ENCODE measurements at regions not wholly inside any gene's neighbourhood (a gene's known extent, or its start where the extent isn't known, plus 50 kb on each side); places are given as distances from the start of the nearest gene placed in this dataset.

DNA sequence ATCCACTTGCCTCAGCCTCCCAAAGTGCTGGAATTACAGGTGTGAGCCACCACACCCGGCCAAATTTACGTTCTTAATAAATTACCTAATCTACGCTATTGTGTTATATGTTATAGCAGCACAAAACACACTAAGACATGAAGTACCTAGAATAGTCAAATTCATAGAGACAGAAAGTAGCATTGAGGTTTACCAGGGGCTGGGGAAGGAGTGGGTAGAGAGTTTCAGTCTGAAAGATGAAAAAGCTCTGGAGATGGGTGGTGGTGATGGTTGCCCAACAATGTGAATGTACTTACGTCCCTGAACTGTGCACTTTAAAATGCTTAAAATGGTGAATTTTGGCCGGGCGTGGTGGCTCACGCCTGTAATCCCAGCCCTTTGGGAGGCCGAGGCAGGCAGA is 65.7 kb upstream of the NUP50 start (continued):
- TF ChIP-seq, protein P1, sequence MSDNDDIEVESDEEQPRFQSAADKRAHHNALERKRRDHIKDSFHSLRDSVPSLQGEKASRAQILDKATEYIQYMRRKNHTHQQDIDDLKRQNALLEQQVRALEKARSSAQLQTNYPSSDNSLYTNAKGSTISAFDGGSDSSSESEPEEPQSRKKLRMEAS (IDR thresholded peaks at IDR 0.05), result no peak
- TF ChIP-seq JUND (IDR thresholded peaks at IDR 0.05) (no peak), CEBPB (IDR thresholded peaks at IDR 0.05; ENCODE audit: low read depth) (no peak)

GRCh38 chr22:45099961-45100360 is 63.8 kb upstream of the NUP50 start:
- Histone ChIP-seq H3K4me2 (ENCODE audit: low read length) (no peak overlapping the region), H3K36me3 (ENCODE audit: control insufficient read depth in 1 of 2, insufficient read depth in 2 of 2, low read length in 2 of 2) (no peaks in the 10 kb centered on the region), H3K4me1 (ENCODE audit: control insufficient read depth in 1 of 2, insufficient read depth in 2 of 2, low read length in 2 of 2) (peaks cover 0 to 3% of the 10 kb centered on the region in 2 experiments; a peak in 2 of 4 replicates), H3K9ac (ENCODE audit: low read length) (no peak overlapping the region), H3K79me2 (ENCODE audit: insufficient read depth, low read length) (no peaks in the 10 kb centered on the region), H3K4me3 (replicated peaks in 1 of 2; ENCODE audit: low read depth in 1 of 2, low read length in 2 of 2) (no peak overlapping the region), H2AFZ (ENCODE audit: low read depth, low read length, poor library complexity, severe bottlenecking) (no peak overlapping the region), H4K20me1 (ENCODE audit: insufficient read depth) (no peaks in the 10 kb centered on the region), H3K9me3 (ENCODE audit: control insufficient read depth in 1 of 2, insufficient read depth in 1 of 2, low read depth in 1 of 2, low read length in 2 of 2) (no peaks in the 10 kb centered on the region), H3K27me3 (ENCODE audit: insufficient read depth, low read length) (no peaks in the 10 kb centered on the region), H3K9me2 (ENCODE audit: insufficient read depth) (no peaks in the 10 kb centered on the region), H3K27ac (ENCODE audit: low read depth, low read length) (no peak overlapping the region)
- ChIA-PET CTCF (interaction anchor here (0.9 kb wide), 1 partner anchor 147 kb away, joined by 4 read pairs; no protein-coding TSS in a partner anchor), RAD21 (ENCODE audit: low non-redundant PET in 1 of 2, low total read pairs in 2 of 2, uncharacterized antibody in 2 of 2, unreplicated experiment in 2 of 2) (no interaction called here), POLR2A (no interaction called here)
- TF ChIP-seq ZFX (IDR thresholded peaks at IDR 0.05) (no peak), SP1 (IDR thresholded peaks at IDR 0.05; ENCODE audit: low read depth) (no peak)
- DNase-seq (ENCODE audit: low read depth, low spot score), result no peak
- BruUV-seq (replicated peaks), result no TSS peak
- no peak for ATAC-seq
- intact Hi-C loops (cut with micrococcal nuclease), result loop anchor here (5.0 kb wide), 2 partner anchors 278 to 337 kb away; no protein-coding TSS in a partner anchor

GRCh38 chr22:45101515-45102227 is 62.1 kb upstream of the NUP50 start:
- ChIA-PET RAD21 (ENCODE audit: low non-redundant PET in 1 of 2, low total read pairs in 2 of 2, uncharacterized antibody in 2 of 2, unreplicated experiment in 2 of 2) (no interaction called here), POLR2A (no interaction called here), CTCF (no interaction called here)
- Histone ChIP-seq H4K20me1 (ENCODE audit: insufficient read depth) (no peaks in the 10 kb centered on the region), H3K79me2 (ENCODE audit: insufficient read depth, low read length) (no peaks in the 10 kb centered on the region), H3K4me3 (replicated peaks in 1 of 2; ENCODE audit: low read depth in 1 of 2, low read length in 2 of 2) (no peak overlapping the region), H3K9me3 (ENCODE audit: control insufficient read depth in 1 of 2, insufficient read depth in 1 of 2, low read depth in 1 of 2, low read length in 2 of 2) (no peaks in the 10 kb centered on the region), H3K9ac (ENCODE audit: low read length) (no peak overlapping the region), H3K27ac (ENCODE audit: low read depth, low read length) (no peak overlapping the region), H3K4me1 (ENCODE audit: control insufficient read depth in 1 of 2, insufficient read depth in 2 of 2, low read length in 2 of 2) (peaks cover 0 to 12% of the 10 kb centered on the region in 2 experiments; a peak in 2 of 4 replicates), H3K27me3 (ENCODE audit: insufficient read depth, low read length) (no peaks in the 10 kb centered on the region), H3K4me2 (ENCODE audit: low read length) (no peak overlapping the region), H2AFZ (ENCODE audit: low read depth, low read length, poor library complexity, severe bottlenecking) (no peak overlapping the region), H3K36me3 (ENCODE audit: control insufficient read depth in 1 of 2, insufficient read depth in 2 of 2, low read length in 2 of 2) (no peaks in the 10 kb centered on the region), H3K9me2 (ENCODE audit: insufficient read depth) (no peaks in the 10 kb centered on the region)
- ATAC-seq, result peak; percentile 94
- no peak for DNase-seq (ENCODE audit: low read depth, low spot score)
- intact Hi-C loops (cut with micrococcal nuclease), result loop anchor here (2.0 to 5.0 kb wide), 2 partner anchors 163 to 336 kb away; no protein-coding TSS in a partner anchor
- no TSS peak for BruUV-seq (replicated peaks)
- TF ChIP-seq, protein P1 (IDR thresholded peaks at IDR 0.05), result peak; percentile 79
- TF ChIP-seq CBX3 (IDR thresholded peaks at IDR 0.05; ENCODE audit: low read depth) (no peak), YY1 (IDR thresholded peaks at IDR 0.05; ENCODE audit: extremely low read depth, insufficient replicate concordance, low read depth, low read length) (peak; percentile 6), EZH2phosphoT487 (IDR thresholded peaks at IDR 0.05; ENCODE audit: borderline replicate concordance) (no peak), EZH2 (IDR thresholded peaks at IDR 0.05) (no peak), TCF7L2 (IDR thresholded peaks at IDR 0.05; ENCODE audit: borderline replicate concordance, extremely low read depth, insufficient read depth, insufficient read length) (peak; percentile 33), CEBPB (IDR thresholded peaks at IDR 0.05; ENCODE audit: low read depth) (no peak), JUND (IDR thresholded peaks at IDR 0.05) (no peak), SIN3A (IDR thresholded peaks at IDR 0.05; ENCODE audit: low read depth) (no peak), RAD21 (IDR thresholded peaks at IDR 0.05; ENCODE audit: low read depth) (peak; percentile 84), POLR2A (IDR thresholded peaks at IDR 0.05; ENCODE audit: borderline replicate concordance, extremely low read depth, insufficient read depth, insufficient read length) (no peak)
- TF ChIP-seq, protein P2, sequence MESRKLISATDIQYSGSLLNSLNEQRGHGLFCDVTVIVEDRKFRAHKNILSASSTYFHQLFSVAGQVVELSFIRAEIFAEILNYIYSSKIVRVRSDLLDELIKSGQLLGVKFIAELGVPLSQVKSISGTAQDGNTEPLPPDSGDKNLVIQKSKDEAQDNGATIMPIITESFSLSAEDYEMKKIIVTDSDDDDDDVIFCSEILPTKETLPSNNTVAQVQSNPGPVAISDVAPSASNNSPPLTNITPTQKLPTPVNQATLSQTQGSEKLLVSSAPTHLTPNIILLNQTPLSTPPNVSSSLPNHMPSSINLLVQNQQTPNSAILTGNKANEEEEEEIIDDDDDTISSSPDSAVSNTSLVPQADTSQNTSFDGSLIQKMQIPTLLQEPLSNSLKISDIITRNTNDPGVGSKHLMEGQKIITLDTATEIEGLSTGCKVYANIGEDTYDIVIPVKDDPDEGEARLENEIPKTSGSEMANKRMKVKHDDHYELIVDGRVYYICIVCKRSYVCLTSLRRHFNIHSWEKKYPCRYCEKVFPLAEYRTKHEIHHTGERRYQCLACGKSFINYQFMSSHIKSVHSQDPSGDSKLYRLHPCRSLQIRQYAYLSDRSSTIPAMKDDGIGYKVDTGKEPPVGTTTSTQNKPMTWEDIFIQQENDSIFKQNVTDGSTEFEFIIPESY (IDR thresholded peaks at IDR 0.05; ENCODE audit: extremely low read depth, insufficient replicate concordance, low read length), result no peak

Measured in HCT116 (cell line).